ENCODE measurements at regions not wholly inside any gene's neighbourhood (a gene's known extent, or its start where the extent isn't known, plus 50 kb on each side); places are given as distances from the start of the nearest gene placed in this dataset.

GRCh38 chr14:62314221-62314620, 552.0 kb downstream of the SNAPC1 start:
- DNase-seq (ENCODE audit: low spot score): no peak
- in situ Hi-C loops (cut with MboI; ENCODE audit: low pct_unique_long_range_greater_than_20kb, low sequenced_read_pairs, unreplicated experiment): no loop called here
- TF ChIP-seq, protein P1, sequence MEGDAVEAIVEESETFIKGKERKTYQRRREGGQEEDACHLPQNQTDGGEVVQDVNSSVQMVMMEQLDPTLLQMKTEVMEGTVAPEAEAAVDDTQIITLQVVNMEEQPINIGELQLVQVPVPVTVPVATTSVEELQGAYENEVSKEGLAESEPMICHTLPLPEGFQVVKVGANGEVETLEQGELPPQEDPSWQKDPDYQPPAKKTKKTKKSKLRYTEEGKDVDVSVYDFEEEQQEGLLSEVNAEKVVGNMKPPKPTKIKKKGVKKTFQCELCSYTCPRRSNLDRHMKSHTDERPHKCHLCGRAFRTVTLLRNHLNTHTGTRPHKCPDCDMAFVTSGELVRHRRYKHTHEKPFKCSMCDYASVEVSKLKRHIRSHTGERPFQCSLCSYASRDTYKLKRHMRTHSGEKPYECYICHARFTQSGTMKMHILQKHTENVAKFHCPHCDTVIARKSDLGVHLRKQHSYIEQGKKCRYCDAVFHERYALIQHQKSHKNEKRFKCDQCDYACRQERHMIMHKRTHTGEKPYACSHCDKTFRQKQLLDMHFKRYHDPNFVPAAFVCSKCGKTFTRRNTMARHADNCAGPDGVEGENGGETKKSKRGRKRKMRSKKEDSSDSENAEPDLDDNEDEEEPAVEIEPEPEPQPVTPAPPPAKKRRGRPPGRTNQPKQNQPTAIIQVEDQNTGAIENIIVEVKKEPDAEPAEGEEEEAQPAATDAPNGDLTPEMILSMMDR (IDR thresholded peaks at IDR 0.05; ENCODE audit: extremely low read depth, insufficient read depth, missing control alignments): no peak

- DNase-seq (ENCODE audit: low spot score): no peak
- TF ChIP-seq, protein P1 (IDR thresholded peaks at IDR 0.05; ENCODE audit: extremely low read depth, insufficient read depth, missing control alignments): no peak
- in situ Hi-C loops (cut with MboI; ENCODE audit: low pct_unique_long_range_greater_than_20kb, low sequenced_read_pairs, unreplicated experiment): no loop called here
Observed at GRCh38 chr14:62314871-62315270, 552.7 kb downstream of the SNAPC1 start.

DNA sequence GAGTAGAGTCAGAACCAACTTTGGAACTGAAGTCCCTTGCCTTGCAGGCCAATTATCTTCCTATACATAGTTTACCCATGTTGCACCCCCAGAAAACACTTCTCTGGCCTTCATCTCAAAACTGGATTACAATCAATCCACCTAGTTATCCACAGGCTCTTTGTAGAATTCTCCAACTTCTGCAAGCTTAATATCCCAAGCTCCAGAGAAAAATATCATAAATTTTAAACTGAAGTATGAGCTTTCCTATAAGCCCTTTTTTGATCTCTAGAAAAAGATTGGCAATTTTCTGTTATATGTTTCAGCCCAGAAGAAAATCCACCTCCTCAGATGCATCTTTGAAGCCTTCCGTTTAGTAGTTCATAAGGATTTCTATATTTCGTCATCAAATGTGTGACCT, 553.4 kb downstream of the SNAPC1 start:
- TF ChIP-seq, protein P1 (IDR thresholded peaks at IDR 0.05; ENCODE audit: extremely low read depth, insufficient read depth, missing control alignments): no peak
- no peak for DNase-seq (ENCODE audit: low spot score)
- in situ Hi-C loops (cut with MboI; ENCODE audit: low pct_unique_long_range_greater_than_20kb, low sequenced_read_pairs, unreplicated experiment): no loop called here

DNA sequence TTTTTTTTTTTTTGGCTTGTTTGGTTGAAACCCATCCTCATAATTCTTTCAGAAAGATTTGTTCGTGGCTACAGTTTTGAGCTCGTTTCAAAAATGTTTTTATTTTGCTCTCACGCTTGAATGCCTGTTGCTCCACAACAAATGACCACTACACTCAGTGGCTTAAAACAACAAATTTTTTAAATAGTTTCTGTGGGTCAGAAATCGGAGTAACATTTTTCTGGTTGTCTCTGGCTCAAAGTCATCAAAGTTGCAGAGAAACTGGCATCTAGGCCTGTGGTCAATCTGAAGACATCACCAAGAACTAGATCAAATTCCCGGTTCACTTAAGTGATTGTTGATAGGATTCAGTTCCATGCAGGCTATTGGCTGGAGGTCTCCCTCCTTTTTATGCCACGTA, 560.0 kb downstream of the SNAPC1 start:
- in situ Hi-C loops (cut with MboI; ENCODE audit: low pct_unique_long_range_greater_than_20kb, low sequenced_read_pairs, unreplicated experiment): no loop called here
- TF ChIP-seq, protein P1 (IDR thresholded peaks at IDR 0.05; ENCODE audit: extremely low read depth, insufficient read depth, missing control alignments): no peak
- DNase-seq (ENCODE audit: low spot score): no peak

GRCh38 chr14:62329427-62329826, 567.2 kb downstream of the SNAPC1 start:
- DNase-seq (ENCODE audit: low spot score): no peak
- TF ChIP-seq, protein P1 (IDR thresholded peaks at IDR 0.05; ENCODE audit: extremely low read depth, insufficient read depth, missing control alignments): no peak
- in situ Hi-C loops (cut with MboI; ENCODE audit: low pct_unique_long_range_greater_than_20kb, low sequenced_read_pairs, unreplicated experiment): no loop called here

DNA sequence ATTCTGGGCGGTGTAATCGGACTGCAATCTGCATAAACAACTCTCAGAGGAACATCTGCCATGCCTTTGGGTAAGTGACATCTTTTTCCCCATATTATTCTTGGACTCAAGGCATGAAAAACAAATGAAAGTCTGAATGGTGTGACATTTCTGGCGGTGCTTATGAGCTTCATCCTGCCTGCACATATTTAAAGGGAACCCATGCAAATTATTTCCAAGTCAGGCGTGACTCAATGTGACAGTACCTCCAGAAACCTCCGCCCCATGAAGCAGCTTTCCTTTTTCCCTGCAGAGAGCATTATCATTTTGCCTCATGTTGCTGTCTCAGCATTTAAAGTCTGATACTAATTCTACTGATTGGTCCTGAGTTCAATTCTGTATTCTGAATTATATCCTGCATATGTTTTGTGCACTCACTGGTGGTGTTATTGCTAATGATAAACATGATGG, 585.4 kb downstream of the SNAPC1 start:
- in situ Hi-C loops (cut with MboI; ENCODE audit: low pct_unique_long_range_greater_than_20kb, low sequenced_read_pairs, unreplicated experiment): no loop called here
- DNase-seq (ENCODE audit: low spot score): no peak
- TF ChIP-seq, protein P1 (IDR thresholded peaks at IDR 0.05; ENCODE audit: extremely low read depth, insufficient read depth, missing control alignments): no peak

DNA sequence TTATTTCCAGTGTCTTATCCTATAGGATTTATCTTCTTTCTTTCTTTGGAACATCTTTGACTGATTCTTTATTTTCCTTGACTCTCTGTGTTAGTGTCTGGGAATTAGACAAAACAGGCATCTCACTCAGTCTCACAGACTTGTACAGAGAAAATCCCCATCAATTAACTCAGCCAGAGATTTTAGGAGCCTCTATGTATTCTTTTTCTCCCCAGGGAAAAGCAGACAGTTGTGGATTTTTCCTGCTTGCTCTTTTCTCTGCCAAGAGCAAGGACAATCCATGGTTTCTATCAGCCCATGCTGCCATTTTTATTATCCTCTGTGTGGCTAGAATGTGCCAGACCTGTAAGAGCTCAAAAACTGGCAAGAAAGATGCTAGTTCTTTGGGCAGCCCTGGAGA, 595.1 kb downstream of the SNAPC1 start:
- TF ChIP-seq, protein P1 (IDR thresholded peaks at IDR 0.05; ENCODE audit: extremely low read depth, insufficient read depth, missing control alignments): no peak
- in situ Hi-C loops (cut with MboI; ENCODE audit: low pct_unique_long_range_greater_than_20kb, low sequenced_read_pairs, unreplicated experiment): no loop called here
- no peak for DNase-seq (ENCODE audit: low spot score)

Measured in GM13977 (cell line).